GM19043 (cell line): ENCODE measurements at regions not wholly inside any gene's neighbourhood (a gene's known extent, or its start where the extent isn't known, plus 50 kb on each side); places are given as distances from the start of the nearest gene placed in this dataset.

Source experiments
- ATAC-seq: cut with Tn5 transposase; IDR thresholded peaks from one replicate; pipeline ENCODE4 v1.9.1; 2021; ENCODE audit warnings: low read depth; ENCODE audit not compliant: unreplicated experiment

GRCh38 chr1:222048094-222048595 is 306.3 kb upstream of the DUSP10 start:
- ATAC-seq: peak; percentile 86

GRCh38 chr1:222047366-222047765 is 305.5 kb upstream of the DUSP10 start:
- no peak for ATAC-seq

GRCh38 chr1:222046684-222047263 is 304.9 kb upstream of the DUSP10 start:
- no peak for ATAC-seq

GRCh38 chr1:222045786-222046185 is 303.9 kb upstream of the DUSP10 start:
- no peak for ATAC-seq

- ATAC-seq: no peak
Measured at GRCh38 chr1:222045236-222045635, 303.3 kb upstream of the DUSP10 start.

- no peak for ATAC-seq
Measured at GRCh38 chr1:222043444-222044292, 301.8 kb upstream of the DUSP10 start.

- no peak for ATAC-seq
Measured at GRCh38 chr1:222042120-222042519, 300.2 kb upstream of the DUSP10 start.

- ATAC-seq: no peak
Measured at GRCh38 chr1:222040955-222041354, 299.1 kb upstream of the DUSP10 start.

- ATAC-seq: no peak
Measured at GRCh38 chr1:222040121-222040805, 298.4 kb upstream of the DUSP10 start.

GRCh38 chr1:222038971-222039370 is 297.1 kb upstream of the DUSP10 start:
- no peak for ATAC-seq

GRCh38 chr1:222037720-222038119 is 295.8 kb upstream of the DUSP10 start:
- no peak for ATAC-seq

- no peak for ATAC-seq
Measured at GRCh38 chr1:222034790-222035189, 292.9 kb upstream of the DUSP10 start.

- ATAC-seq: no peak
Measured at GRCh38 chr1:222033450-222033849, 291.6 kb upstream of the DUSP10 start.

- no peak for ATAC-seq
Measured at GRCh38 chr1:222031318-222031717, 289.4 kb upstream of the DUSP10 start.

- ATAC-seq: no peak
Measured at GRCh38 chr1:222028676-222029075, 286.8 kb upstream of the DUSP10 start.

- no peak for ATAC-seq
Measured at GRCh38 chr1:222028116-222028515, 286.2 kb upstream of the DUSP10 start.

- no peak for ATAC-seq
Measured at GRCh38 chr1:222026280-222026679, 284.4 kb upstream of the DUSP10 start.

GRCh38 chr1:222023025-222023424 is 281.1 kb upstream of the DUSP10 start:
- ATAC-seq: no peak

GRCh38 chr1:222021129-222021528 is 279.2 kb upstream of the DUSP10 start:
- no peak for ATAC-seq

GRCh38 chr1:222020553-222020952 is 278.7 kb upstream of the DUSP10 start:
- ATAC-seq: no peak

- no peak for ATAC-seq
Measured at GRCh38 chr1:222019029-222019428, 277.1 kb upstream of the DUSP10 start.
